HG02943 (cell line): ENCODE measurements at regions not wholly inside any gene's neighbourhood (a gene's known extent, or its start where the extent isn't known, plus 50 kb on each side); places are given as distances from the start of the nearest gene placed in this dataset.
"Not testable (repeated sequence)": the region's sequence is repeated elsewhere in the genome, so short reads cannot be mapped to it uniquely, and the experiment has no call there.

ENCODE experiments used
- ATAC-seq: cut with Tn5 transposase; IDR thresholded peaks from one replicate; pipeline ENCODE4 v1.9.1; 2021; ENCODE audit warnings: mild to moderate bottlenecking, low read depth, moderate library complexity; ENCODE audit not compliant: unreplicated experiment

DNA sequence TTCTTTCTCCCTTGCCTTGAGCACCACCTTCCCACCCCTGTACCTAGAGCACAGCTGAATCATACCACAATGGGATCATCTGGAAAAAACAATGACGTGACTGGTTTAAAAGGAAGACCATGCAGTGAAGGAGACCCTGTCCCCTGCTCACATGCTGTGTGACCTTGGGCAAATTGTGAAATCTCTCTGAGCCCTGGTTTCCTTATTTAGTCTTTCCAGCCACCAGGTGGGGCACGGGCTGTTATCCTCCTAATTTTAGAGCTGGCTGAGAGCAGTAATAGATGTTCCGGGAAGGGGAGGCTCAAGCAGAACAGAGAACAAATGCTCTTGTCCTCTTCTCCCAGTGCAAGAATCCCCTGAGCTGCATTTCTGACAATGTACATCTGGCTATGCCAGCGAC lies 198.3 kb downstream of the RPS24 start:
- ATAC-seq, result no peak

DNA sequence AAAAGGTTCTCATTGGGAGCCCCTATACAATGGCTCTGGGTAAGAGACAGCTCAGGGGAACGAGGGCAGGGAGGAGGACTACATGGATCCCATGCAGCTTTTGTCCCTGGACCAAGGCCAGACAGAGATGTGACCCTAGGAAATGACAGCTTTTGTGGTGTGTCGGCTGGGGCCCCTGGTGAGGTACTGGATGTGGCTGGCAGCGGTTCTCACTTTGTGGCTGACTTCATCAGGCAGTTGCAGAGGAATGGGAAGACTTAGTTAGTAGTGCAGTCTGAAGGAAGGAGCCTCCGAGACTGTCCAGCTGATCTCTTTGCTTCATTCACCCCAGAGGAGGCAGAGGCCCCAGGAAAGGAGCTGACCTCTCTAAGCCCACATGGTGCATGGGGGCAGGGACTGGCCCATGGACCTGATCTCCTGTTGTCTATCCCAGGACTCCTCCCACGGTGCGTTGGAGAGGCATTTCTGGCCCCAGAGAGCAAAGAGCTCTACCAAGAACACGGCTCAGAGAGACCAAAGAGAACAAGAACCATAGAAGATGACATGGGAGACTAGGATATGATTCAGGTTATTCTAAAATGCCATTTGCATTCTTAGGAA lies 202.9 kb downstream of the RPS24 start:
- no peak for ATAC-seq

DNA sequence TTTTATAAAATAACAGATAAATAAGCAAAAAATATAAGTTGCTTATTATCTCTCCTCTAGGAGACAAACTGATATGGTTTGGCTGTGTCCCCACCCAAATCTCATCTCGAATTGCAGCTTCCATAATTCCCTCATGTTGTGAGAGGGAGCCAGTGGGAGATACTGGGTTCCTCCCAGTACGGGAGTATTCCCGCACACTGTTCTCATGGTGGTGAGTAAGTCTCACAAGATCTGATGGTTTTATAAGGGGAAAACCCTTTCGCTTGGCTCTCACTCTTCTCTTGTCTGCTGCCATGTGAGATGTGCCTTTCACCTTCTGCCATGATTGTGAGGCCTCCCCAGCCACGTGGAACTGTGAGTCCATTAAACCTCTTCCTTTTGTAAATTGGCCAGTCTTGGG lies 204.3 kb downstream of the RPS24 start:
- ATAC-seq, result not testable (repeated sequence)

DNA sequence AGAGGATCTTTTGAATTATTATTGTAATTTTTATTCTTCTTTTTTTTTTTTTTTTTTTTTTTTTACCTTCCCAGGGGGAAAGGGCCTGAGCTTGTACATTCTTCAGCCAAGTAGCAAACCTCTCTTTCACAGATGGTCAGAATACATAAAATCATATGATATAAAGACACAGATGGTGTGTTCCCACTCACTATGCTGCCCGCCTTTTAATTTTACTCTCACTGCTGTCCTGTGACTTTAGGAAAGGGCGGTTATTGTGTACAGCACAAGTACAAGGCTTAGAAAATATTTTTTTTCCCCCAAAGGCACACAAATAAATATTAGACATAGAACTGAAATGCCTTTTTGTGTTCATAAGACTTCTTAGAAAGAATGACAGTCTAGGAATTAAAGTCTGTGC lies 213.6 kb downstream of the RPS24 start:
- ATAC-seq, result no peak

DNA sequence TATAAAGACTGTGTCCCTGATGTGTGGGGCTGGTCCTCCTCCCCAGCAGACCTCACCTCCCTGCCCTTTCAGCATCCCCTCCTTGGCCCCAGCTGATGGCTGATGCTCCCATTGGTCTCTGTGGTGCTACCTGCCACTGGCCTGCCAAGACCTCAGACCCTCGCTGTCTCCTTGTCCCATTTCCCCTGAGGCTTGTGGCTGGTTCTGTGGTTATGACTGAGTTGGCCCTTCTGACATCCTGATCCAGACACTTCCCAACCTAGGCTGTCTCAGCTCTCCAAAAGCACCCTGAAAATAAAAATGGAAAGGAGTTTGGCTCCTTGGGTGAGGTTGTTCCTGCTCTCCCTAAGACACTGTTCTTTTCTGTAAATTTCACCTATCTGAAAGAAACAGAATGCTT lies 214.2 kb downstream of the RPS24 start:
- ATAC-seq, result no peak

DNA sequence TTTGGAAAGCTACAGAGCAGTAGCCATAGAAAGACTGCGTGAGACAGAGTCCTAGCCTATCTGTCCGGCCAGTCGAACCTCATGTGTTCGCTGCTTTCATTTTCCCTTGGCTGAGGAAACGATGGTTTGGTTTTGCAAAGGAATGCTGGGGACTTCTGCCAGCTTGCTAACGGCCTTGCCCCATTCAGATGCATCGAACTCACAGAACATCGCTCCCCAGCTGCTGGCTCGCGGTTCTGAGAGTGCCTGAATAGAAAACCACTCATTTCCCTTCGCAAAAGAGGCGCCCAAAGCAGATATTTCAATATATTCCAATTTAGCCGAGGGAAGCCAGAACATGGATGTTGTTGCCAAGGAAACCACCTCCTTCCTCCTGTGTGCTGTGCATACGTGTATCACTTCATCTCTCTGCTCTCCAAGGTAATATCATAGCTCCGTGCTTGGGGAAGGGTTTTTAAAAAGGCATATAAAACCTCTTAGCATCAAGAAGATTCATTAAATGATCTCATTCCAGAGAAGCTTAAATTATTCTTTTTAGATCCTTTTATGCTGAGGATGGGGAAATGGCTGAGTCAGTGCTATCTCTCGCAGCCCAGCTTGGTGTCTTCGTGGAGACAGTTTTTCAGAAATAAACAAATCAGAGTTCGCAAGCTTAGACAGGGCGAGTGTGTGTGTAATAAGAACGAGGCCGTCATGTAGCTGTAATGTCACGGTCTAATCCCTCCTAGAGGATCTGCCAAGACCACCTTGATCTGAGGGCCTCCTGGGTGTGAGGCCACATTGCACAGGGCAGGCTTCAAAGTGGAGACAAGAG lies 215.2 kb downstream of the RPS24 start:
- ATAC-seq, result no peak

DNA sequence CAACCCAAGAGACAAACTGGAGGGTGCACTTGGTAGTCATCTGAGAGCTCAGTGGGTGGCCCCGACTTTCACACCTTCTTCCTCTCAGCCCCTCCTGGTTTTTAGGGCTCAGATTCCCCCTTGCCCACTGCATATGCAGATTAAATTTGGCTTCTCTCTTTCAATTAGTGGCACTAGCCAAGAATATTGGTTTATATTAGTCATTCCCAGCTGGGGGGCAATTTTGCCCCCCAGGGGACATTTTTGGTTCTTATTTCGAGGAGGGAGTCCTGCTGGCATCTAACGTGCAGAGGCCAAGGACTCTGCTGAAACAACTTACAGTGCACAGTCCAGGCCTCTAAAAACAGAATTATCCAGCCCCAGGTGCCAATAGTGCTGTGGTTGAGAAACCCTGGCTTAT lies 216.0 kb downstream of the RPS24 start:
- no peak for ATAC-seq

DNA sequence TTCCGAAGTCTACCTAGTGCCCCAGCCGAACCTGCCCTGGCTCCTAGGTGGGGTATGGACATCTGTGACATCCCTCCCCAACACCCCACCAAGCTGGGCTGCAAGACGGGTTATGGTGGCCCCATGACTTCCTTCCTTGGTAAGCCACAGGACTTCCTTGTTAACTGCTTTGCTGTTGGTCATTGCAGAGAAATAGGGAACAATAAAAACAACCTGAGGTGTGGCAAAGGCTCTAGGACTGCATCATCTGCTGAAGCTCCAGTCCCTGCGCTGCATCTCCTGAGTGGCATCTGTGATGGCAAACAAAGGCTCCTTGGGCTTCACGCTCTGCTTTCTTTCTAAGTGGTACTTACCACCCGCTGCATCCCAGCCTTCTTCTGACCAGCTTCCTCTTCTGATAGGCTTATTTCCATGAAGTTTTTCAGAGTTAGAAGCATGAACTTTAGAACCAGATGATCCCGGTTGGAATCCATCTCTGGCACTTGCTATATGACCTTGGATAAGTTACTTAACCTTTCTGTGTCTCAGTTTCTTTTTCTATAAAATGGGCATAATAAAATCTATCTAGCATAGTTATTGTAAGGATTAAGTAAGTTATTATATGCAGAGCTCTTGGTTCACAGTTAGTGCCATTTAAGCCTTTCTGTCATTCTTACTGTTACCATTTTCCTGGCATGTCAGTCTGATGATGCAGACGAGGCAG lies 216.8 kb downstream of the RPS24 start:
- ATAC-seq, result no peak

DNA sequence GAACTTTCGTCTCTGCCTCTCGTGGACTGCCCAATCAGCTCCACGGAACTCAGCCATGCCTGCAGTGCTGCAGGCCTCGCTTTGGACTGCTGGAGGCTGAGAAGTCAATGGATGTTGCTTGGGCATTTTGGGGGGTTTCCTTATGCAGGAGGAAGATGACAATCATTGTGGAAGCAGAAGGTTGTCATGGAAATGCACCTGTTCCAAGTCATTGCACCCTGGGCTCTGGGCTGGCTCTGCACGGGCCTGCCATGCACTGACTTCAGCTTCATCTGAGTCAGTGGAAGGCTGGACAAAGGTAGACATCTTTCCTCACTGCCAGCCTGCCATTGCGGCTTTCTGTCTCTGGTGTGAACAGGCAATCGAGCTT lies 217.3 kb downstream of the RPS24 start:
- no peak for ATAC-seq

DNA sequence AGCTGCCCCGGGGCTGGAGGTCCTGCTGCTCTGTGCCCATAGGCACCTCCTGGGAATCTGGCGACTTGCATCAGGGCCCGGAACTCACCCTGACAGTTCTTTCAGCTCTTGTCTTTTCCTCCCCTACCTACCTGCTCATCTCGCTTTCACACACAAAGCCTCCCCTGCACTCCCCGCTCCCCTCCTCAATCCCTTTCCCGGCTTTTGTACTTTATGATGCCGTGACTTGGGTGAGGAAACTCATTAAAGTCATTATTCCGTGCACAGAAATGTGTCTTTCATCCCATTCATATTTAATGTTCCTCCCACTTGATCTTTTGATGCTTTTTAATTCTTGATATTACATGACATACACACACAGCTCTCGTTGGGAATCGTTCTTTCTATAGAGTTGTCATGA lies 218.6 kb downstream of the RPS24 start:
- no peak for ATAC-seq

DNA sequence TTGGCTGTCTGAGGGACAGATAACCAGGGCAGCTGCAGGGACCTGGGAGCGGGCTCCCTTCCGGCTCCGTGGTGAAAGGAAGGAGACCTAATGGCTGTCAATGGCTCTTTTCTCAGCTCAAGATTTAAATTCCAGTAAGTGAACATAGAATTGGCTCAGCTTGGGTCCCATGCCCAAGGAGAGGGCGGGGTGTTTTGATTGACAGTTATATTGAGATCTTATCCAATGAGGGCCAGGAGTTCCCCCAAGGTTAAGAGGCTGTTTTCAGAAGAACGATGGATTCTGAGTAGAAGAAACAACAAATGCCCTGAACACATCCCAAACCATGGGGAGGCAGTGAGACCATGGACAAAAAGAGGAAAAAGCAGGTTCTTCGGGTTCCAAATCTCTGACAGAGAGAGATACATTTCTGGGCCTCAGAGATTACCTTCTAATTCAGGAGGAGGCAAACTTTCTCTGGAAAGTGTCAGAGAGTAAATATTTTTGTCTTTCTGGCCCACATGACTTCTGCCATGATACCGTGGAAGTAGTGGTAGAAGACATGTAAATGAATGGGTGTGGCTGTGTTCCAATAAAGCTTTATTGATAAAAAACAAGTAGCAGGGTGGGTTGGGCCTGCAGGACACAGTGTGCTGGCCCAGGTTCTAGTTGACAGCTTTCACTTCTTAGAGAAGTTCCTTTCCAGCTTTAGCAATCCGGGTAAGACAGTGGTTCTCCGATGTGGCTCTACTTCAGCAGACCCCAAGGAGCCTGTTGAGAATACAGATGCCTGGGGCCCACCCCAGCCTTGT lies 219.6 kb downstream of the RPS24 start:
- ATAC-seq, result no peak

DNA sequence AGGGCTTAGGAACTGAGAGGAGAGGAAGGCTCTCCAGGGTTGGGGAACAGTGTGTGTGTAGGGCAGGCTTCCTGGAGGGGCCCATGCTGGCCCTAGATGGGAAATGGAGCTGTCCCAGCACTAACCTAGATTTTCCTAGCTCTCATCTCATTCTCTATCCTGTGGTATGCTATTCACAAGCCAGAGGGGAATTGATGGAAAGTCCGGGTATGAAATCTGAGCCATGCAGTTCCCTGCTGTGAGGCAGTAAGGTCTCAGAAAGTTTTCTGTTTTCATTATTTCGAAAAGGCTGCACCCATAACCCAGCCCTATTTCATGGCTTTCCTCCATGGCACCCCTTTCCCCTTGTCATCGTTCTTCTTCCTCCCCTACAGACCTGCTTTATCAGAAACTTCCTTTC lies 220.3 kb downstream of the RPS24 start:
- ATAC-seq, result no peak

DNA sequence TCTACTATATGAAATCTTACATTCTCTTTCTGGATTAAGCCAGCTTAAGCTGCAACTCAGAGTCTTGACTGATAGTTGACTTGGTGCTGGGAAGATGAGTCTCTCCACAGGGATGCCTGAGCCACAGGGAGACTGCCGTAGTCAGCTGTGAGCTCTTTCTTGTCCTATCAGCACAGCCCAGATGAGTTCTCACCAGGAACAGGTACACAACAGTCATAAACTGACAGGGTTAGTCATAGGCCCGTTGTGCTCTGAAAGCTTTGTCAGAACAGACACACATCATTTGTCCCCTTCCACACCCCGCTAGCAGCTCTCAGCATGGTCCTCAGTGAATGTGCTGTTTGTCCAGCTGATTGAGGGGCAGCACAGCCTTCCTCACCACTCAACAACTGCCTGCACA lies 221.6 kb downstream of the RPS24 start:
- no peak for ATAC-seq

DNA sequence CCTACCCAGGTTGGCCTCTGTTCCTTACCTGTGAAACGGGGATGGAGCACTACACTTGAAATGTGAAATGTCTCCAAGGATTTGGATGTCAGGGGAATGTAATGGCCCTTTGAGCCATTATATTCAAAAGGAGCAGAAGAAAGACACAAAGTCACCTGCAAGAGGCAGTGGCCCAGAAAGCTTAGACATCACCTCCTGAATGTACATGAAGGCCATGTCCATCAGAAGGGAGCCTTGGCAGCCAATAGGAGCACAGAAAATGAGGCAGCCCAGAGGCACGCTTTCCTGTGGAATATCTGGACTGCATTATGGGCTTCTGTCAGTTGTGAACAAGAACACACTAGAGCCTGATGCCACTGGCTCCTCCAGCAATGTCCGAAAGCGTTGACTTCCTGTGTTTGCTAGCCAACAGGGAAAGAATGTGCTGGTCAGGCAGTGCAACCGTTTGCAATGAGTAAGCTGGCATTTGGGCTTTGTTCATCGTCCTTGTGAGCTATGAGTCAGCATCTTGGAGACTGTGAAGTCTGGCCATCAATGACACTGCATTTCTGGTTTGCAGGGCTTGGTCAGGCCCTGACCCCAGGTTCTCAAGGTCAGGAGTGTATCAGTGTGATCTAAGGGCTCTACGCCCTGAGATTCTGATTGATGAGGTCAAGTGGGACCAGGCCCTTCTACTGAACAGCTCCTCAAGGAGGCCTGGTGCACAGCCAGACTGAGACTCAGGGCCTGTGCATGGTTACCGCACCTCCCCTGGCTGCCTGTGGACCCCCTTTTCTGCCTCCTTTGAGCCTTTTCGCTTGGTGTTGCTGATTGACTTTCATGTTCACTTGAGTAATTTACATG lies 222.4 kb downstream of the RPS24 start:
- ATAC-seq, result no peak

DNA sequence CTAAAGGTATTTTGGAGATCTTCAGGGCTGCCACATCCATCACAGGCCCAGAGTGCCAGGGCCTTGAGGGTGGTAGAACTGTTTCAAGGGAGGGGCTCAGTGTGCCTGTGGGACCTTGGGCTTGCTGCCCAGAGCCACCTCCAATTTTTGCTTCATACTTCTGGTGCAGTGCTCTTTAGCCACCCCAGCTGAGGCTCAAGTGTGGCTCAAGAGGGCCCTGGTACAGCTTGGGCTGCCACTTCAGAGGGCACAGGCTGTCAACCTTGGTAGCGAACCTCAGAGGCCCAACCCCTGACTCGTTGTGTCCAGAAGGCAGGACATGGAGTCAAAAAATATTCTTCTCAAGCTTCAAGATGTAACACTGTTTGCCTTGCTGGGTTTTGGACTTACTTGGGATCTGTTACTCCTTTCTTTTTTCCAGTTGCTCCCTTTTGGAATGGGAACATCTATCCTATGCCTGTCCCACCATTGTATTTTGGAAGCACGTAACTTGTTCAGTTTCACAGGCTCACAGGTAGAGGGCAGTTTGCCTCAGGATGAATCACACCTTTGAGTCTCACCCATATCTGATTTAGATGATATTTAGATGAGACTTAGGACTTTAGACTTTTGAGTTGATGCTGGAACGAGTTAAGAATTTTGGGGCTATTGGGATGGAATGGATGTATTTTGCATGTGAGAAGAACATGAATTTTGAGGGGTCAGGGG lies 224.8 kb downstream of the RPS24 start:
- ATAC-seq, result no peak

DNA sequence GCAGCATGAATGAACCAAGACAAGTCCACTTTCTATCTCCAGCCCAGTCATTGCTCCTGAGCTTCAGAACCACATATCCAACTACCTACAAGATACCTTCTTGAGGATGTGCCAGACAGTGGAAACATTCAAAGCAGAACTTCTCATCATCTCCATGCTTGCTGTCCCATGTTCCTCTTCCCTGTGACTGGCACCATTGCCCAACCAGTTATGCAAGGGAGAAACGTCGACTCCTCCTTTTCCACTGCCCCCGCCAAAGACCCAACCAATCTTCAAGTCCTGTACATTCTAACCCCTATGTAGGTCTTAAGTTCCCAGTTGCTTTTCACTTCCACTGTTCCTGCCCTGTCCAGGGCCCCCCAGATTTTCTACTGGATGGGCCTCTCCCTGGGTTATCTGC lies 225.7 kb downstream of the RPS24 start:
- no peak for ATAC-seq

DNA sequence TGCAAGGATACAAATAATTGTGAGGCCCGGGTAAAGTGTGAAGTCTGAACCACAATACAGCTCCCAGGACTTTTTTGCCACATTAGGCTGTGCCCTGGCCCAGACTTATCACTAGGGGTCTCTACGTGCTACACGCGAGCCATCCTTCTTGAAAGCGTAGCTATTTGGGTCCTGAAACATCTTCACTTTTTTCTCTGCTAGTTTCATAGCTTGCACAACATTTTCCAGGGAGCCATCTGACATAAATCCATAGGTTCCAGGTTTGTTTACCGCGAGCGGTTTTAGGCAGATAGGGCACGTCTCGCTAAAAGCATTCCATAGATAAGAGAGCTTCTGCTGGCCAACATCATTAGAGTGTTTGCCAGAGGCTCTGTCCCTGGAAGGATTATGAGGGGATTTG lies 226.5 kb downstream of the RPS24 start:
- ATAC-seq, result no peak

DNA sequence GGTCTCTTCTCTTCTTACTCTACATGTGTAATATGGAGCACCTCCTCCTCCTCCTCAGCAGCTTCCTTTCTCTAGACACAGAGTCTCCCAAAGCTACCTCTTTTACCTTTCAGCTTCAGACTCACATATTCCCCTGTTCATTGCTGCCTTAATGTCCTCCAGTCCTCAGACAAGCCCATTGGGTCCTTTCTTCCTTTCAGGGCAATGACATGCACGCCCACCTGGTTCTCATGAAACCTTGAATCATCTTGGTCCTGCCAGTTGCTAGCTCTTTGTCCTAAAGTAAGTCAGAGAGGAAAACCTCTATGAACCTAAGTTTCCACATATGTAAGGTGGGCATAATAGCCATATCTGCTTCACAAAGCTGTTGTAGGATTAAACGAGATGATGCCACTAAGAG lies 227.0 kb downstream of the RPS24 start:
- no peak for ATAC-seq

DNA sequence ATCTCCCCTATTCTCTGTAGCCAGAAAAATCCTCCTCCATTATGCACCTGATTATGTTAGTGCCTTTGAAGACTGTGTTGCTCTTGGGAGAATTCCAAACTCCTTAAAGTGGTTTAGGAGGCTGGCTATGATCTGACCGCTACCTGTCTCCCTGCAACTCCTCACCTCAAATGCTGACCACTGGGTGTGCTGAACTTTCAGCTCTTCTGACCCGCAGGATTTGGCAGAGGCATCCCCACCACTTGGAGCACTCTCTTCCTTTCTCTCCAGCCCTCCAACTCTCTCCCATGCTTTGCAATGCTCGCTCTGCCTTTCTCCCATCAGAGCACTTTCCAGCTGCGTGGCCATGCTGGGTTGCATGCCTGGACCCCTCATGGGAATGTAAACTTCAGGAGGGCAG lies 227.6 kb downstream of the RPS24 start:
- no peak for ATAC-seq

DNA sequence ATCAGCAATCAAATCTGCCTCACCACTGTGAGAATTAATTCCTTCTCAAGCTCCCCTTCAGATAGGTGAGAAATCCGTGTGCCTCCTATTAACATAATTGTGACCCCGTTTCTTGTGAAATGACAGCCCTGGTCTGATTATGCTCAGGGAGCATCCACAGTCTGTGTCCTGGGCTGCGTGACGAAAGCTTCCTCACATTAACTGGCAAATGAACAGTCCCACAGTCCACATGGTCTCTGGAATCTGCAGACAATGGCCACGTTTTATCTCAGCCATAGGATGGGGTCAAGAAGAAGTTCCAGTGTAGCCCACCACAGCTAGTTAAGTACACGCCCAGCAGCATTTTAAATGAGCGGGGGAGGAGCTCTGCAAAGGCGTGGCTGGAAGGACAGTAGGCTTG lies 229.2 kb downstream of the RPS24 start:
- no peak for ATAC-seq
